HG03108 (cell line): ENCODE measurements at regions not wholly inside any gene's neighbourhood (a gene's known extent, or its start where the extent isn't known, plus 50 kb on each side); places are given as distances from the start of the nearest gene placed in this dataset.

Experiments
- ATAC-seq: cut with Tn5 transposase; IDR thresholded peaks from one replicate; pipeline ENCODE4 v1.9.1; 2021; ENCODE audit warnings: moderate library complexity; ENCODE audit not compliant: unreplicated experiment

DNA sequence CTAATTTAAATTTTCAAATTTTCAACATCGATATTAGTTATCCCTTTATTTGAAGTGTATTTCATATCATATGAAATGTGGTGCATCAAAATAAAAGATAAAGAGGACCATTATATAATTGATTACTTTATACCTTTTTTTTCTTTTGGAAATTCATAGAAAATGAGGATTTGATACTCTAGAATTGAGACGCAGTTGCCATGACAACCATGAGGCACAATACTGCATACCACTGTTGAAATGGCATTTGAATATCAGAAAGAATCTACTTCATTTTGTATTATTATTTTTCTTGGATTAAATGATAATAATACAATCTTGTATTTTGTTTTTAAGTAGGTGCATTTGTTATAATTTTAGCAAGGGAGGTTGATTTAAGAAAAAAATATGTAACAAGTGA, 323.1 kb downstream of the PCDH18 start:
- no peak for ATAC-seq

DNA sequence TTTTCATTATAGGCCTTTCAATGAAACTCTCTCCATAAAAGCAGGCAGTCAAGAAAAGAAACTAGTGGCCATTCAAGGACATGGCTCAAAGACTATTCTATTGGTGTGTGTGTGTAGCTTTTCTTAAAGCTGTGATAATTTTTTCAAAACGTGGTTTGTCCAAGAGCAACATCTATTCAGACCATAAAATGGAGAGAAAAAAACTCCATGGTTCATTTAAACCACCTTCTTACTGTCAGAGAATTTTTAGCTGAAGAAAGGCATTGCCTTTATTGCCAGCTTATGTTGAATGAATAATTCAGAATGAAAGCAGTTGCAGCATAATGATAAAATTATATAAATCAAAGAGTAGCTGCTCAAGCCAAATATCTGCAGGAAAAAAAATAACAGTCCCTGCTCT, 325.5 kb downstream of the PCDH18 start:
- ATAC-seq, result no peak

DNA sequence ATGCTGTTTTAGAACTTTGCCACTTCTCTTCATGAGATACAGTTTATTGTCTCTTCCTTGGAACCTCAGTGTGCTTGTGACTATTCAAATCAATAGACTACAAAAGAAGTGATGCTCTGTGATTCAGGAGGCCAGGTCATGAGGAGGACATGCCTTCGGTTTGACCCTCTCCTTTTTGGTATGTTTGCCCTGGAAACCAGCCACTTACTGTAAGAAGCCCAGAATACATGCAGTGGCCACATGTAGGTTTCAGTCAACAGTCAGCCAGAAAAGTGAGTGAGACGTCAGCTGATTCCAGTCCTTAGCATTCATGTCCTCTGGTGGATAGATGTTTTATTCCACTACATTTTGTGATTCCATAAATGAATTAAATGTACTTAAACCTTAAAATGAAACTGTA, 328.7 kb downstream of the PCDH18 start:
- no peak for ATAC-seq

DNA sequence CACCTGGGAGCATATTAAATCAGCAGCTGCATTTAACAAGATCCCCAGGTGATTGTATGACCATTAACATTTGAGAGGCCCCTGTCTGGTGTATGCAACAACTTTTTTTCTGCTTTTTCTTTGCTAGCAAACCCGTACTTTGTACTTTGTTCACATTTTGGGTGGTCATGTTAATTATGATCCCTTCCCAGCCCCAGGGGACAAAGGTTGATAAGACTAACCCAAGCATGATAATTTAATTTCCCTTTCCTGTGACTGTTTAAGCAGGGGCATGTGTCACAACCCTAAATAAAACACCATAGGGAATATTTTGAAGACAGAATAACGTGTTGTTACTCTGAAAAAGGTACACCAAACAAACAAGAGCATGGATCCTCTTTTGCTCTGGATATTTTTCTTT, 332.0 kb downstream of the PCDH18 start:
- no peak for ATAC-seq

DNA sequence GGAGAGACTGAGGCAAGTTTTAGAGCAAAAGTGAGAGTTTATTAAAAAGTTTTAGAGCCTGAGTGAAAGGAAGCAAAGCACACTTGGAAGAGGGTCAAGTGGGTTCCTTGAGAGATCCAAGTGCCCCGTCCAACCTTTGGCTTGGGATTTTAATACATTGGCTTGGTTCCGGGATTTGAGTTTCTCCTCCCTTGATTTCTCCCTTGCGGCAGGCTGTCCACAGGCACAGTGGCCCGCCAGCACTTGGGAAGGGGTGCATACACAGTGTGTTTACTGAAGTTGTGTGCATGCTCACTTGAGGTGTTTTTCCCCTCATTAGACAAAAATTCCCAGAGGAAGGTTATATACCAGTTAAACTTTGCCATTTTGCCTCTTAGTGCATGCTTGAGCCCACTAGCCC, 333.5 kb downstream of the PCDH18 start:
- no peak for ATAC-seq

DNA sequence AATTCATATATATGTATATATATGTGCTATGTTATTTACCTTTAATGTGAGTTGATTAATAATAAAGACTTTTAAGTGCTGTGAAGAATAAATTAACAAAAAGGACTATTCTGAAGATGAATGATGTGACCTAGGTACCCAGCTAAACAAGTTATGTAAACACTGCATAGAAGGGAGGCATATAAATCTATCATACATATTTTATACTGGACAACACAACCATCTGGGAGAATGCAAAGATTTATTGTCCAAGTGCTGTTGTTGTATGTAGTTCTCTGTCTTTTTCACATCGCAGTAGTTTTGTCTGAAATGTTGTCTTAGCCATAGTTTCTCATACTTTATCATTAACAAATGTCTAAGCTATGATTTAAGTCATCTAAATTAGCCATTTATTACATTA, 337.6 kb downstream of the PCDH18 start:
- ATAC-seq, result no peak

DNA sequence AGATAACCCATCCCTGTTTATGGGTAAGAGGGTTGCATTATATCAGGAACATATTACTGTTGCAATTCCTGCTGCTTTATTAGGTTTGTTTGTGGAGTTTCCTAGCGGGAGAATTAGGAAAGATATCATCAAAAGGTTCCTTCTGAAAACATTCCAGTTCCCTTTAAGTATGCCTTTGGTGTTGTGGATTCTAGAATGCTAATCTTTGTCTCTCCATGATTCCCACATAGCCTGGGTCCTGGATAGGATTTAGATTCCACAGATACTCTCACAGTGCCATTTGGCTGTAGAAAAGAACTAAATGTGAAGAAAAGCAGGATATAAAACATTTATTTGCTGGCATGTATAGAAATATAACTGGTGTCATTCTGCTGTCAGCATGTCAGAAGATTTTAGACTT, 338.7 kb downstream of the PCDH18 start:
- no peak for ATAC-seq

DNA sequence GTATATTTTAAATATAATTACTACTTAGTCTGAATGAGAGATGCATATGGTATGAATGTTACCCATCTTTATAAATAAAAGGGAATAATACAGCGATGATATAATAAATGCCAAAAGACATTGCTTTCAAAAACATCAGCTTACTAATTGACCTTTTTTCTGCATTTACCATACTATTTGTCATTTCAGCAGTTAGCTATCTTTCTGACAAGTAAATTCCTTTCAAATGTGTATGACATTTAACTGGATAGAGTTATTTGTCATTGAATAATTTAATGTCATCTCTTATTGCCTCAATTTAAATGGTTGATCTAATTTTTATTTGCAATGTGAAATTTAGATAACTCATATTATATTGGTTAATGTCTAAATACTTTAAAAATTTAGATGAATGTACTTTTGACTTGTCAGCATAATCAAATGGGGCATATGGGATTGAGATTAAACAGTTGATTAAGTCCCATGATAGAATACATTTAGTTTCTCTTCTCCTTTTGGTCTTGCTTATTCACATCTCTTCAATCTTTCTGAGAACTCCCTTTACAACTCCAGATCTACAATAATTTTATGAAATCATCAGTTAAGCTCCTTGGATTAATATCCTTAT, 350.9 kb downstream of the PCDH18 start:
- ATAC-seq, result no peak

DNA sequence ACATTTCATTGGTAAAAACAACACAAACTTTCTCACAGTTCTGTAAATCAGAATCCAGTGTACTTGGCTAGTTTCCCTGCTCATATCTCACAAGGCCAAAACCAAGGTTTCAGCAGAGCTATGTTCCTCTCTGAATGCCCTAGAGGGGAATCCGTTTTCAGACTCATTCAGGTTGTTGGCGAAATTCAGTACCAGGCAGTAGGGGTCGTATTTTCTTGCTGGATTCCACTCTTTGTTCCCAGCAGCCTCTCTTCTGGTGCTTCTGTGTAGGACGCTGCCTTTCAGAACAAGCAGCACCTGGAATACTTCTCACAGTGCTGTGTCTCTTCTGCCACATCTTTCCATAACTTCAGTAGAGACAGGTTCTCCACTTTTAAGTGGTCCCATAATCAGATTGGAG, 351.9 kb downstream of the PCDH18 start:
- no peak for ATAC-seq

DNA sequence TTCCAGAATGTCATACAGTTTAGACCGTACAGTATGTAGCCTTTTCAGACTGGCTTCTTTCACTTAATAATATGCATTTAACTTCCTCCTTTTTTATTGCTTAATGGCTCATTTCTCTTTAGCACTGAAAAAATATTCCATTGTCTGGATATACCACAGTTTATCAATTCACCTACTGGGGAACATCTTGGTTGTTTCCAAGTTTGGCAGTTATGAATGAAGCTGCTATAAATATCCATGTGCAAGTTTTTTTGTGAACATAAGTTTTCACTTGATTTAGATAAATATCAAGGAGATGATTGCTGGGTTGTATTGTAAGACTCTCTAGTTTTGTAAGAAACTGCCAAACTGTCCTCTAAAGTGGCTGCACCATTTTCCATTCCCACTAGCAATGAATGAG, 375.5 kb downstream of the PCDH18 start:
- no peak for ATAC-seq

DNA sequence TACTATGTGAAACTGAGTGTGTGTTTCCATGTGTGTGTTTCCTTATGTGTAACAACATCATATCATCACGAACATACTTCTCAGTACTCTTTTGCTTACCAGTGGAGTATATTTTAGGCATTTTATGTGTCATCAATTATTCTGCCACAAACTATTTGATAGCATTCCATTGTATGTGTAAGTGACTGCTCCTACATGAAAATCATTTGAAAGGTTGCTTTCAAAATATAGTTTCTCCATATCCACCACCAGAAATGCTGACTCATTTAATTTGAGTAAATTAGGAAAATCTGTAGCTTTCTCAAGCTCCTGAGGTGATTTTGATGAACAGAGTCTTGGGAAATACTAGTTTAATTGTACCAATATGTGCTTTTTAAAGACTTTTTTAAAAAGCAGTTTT, 376.2 kb downstream of the PCDH18 start:
- ATAC-seq, result no peak

DNA sequence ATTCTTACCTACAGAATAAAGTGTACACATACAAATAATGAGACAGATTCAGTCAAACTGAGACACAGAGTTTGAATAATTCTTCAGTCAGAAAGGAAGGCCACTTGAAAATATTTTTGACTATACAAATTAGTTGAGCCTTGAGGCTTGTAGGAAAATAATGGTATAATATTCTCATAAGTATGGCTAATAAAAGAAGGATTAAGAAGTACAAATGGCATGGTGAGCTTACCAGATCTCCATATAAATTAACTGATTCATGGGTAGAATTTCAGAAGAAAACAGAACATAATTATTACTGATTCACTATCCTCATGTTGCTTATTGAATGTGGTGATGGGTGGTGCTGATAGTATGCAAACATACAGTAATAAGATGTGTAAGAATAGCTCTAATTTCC, 401.1 kb downstream of the PCDH18 start:
- no peak for ATAC-seq

DNA sequence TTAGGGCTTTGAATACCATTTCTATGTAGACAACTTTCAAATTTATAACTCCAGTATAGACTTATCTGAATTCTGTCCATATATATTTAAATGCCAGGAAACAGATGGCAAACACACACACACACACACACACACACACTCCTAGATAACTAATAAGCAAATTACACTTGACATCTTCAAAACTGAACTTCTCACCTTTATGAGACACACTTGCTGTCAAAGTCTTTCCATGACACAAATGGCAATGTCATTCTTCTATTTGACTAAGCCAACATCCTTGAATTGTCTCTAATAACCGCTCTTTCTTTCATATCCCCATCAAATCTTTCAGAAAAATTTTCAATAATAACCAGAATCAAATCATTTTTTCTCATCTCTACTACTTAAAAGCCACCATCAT, 402.4 kb downstream of the PCDH18 start:
- no peak for ATAC-seq

DNA sequence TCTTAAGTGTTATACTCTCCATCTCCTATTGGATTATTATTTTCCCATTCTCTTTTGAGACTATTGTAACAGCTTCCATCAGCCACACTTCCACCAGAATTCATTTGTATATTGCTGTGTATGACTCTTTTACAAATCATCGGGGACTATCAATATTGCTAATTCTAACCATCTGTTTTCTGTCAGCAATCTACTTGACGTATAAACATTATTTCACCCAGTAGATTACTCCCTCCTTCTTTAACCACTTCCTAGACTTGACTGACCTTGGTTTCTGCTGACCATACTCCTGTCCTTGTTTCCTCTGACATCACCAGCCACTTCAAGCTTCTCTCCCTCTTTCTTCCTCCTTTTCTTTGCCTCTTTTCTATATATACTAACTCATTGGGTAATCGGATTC, 402.9 kb downstream of the PCDH18 start:
- no peak for ATAC-seq

DNA sequence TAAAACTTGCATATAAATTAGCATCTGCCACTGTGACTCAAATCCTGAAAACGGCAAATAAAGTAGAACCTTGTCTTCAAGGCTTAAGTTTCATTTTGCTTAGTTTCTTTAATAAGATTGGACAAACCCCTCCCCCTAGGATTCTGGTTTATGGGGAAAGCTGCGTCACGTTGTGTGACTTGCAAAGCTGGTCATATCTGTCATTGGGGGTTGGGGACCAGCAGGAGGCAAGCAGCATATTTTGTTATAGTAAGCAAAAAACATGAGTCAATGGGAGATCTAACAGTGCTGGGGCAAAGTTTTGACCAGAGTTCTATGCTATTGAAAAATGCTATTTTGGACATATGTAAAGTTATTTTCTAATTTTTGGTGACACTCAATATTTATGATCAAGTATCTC, 407.3 kb downstream of the PCDH18 start:
- no peak for ATAC-seq

DNA sequence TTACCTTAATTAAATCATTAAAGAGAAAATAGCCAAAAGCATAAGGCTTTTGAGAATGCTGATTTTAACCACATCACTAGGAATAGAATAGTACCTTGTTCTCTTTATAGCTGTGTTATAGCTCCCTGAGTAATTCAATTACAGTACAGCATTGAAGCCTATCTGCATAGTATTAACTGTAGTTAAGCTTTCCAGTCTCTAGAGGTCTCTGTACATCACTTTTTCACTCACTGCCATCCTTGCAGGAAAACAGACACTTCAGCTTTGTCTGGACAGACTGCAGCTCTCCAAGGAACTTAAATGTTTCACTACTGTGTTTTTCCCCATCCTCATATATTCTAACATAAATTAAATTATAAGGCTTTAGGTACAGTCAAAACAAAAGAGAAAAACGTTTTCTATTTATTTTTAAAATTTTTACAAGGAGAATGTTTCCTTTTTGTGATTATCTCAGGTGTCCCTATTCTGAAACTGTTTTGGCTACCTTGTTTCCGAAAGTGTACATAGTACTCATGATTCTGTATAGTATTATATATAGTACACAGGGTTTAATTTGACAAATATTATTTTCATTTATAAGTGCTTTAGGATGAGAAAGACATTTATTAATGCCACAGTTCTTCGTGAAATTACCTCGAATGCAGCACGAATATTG, 407.9 kb downstream of the PCDH18 start:
- no peak for ATAC-seq

DNA sequence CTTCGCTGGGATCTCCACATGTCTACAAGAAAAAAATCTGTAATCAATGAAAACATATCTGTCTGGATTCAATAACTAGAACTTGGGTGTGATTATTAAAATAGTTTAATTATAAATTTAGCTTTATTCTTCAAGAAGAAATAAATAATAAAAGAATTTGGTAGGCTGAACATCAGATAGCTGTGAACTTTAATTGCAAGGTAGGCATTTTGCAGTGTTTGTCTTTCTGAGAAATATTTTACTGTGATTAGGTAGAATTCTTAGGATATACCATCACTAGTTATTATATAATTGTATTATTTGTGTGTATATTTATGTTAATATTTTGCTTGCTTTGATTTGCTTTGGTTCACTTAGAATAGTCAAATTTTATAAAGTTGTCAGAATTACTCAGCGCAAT, 409.4 kb downstream of the PCDH18 start:
- ATAC-seq, result no peak

DNA sequence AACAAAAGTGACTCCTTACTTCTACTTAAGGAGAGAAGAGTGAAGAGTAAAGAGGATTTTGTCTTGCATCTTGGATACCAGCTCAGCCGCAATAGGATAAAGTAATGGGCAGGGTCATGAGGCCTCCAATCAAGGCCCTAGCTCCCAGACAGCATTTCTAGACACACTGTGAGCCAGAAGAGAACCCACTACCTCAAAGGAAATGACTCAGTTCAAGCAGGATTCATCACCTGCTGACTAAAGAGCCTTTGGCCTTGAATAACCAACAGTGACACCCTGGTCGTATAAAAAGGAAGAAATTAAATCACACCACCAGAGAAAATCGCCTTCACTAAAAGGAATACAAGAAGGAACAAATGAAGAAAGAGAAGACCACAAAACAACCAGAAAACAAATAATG, 416.1 kb downstream of the PCDH18 start:
- no peak for ATAC-seq

DNA sequence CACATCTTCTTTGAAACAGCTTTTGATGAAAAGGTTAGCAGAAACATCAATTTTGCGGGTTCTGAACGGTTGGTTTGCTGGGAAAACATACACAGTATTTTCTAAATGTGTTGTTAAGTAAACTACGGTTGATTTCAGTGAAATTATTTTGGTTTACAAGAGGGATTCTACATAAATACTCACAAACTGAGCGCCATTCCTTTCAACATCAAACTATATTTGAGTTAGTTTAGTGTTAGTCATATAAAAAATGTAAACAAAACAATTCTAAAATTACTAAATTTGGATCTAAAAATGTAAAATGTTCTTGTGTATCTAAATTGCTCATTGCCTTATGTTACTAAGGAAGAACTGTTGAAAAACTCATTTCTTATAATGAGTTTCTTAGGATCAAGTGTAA, 425.6 kb downstream of the PCDH18 start:
- no peak for ATAC-seq

DNA sequence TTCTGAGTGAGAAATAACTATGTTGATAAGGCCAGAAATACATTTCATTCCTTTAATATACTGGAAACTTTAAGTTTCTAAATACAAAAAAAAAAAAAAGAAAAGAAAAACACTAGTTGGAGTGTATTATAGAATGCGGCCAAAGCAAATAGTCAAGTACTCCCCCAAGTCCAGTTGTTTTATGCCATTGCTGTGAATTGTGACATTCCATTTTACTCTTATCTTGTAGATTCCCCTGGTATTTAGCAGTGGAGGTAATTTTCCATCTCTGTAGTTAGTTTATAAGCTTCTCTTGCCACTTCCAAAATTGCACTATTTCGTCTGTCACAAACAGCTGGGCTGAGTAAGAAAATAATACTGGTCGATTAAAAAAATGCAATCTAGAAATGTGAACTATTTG, 426.0 kb downstream of the PCDH18 start:
- no peak for ATAC-seq

DNA sequence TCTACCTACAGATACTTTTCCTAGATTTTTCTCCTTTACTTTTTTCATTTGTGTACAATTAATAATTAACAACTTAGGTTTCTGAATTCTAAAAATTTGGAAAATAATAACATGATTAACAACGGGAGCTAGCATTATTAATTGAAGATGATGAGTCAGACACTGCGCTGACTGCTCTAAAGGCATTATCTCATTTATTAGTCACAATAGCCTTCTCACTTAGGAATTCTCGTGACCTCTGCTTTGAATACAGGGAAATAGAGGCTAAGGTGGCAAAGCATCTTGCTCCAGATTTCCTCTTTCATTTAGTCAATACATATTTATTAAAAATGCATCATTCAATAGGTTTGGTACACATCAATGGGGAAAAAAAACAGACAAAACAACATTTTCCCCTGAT, 441.3 kb downstream of the PCDH18 start:
- no peak for ATAC-seq

DNA sequence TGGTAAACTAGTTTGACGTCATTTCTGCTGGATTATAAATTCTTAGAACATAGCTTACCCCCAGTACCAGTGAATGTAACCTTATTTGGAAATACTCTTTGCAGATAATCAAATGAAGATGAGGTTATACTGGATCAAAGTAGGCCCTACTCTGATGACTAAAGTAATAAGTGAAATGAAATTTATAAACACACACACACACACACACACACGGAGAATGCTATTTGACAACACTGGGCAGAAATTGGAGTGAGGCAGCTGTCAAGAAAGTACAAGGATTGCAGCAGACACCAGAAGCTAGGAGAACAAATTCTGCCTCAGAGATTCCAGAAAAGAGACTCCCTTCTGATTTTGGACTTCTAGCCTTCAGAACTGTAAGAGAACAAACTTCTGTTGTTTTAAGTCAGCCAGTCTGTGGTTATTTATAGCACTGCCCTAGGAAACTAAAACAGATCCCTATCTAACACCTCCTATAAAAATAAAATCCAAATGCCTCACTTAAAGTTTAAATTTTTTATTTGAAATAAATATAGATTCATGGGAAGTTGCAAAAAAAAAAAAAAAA, 448.6 kb downstream of the PCDH18 start:
- no peak for ATAC-seq

DNA sequence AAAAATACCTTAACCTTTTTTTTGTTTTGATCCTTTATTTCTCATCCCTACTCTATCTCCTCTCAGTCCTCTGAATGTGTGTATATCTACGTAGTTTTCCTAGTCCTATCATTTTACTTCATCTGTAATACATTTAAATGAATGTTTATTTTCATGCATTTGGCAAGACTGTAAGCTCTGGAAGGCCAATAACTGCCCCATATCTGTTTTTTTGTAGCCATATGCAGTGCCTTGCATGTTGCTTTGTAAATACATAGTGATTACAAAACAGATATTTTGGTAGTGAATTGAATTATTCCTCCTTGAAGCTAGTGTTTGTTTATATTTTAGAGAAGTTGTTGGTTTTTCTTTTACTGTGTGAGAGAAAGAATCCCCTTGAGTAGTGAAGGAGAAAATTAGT, 450.2 kb downstream of the PCDH18 start:
- no peak for ATAC-seq
